ENCODE measurements at regions not wholly inside any gene's neighbourhood (a gene's known extent, or its start where the extent isn't known, plus 50 kb on each side); places are given as distances from the start of the nearest gene placed in this dataset.

GRCh38 chr3:31035681-31036080 lies 141.2 kb upstream of the GADL1 start:
- Histone ChIP-seq H3K9me3 (no peaks in the 10 kb centered on the region), H3K27me3 (no peaks in the 10 kb centered on the region), H3K9ac (ENCODE audit: low read depth in 2 of 2, low read length in 2 of 2) (no peak overlapping the region), H3K4me1 (no peaks in the 10 kb centered on the region), H3K4me3 (no peak overlapping the region), H3K27ac (no peak overlapping the region), H3K36me3 (no peaks in the 10 kb centered on the region)
- intact Hi-C loops (cut with DNase I) = no loop called here
- DNase-seq = no peak
- TF ChIP-seq CTCF (IDR thresholded peaks at IDR 0.05) = no peak

DNA sequence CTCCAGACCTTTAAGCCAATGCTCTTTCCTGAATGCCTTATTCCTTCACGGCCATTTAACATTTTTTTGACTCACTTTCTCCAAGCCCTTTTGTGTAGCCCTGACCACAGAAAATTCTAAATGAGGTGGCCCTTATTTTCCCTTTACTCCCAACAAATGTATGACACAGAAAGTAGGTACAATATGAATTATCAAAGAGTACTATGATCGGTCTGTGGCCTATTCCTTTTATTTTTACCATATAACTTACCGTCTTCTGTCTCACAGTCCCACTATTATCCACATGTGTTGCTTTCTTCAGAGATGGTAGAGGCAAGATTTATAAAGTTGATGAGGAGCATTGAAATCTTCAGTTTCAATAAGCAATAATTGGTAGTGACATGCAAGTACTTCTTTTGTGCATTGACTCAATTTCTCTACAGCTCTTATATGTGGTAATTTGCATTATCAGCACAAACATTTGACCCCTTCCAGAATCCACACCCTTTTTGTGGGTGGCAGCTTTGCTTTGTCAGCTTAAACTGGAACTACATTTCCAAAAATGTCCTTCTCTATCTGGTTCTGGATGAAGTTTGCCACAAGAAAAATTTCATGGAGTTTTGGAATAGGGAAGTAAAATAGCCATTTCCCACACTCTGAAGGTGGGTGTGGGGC lies 143.8 kb upstream of the GADL1 start:
- H3K27me3 ChIP-seq = no peaks in the 10 kb centered on the region
- no peak for DNase-seq
- H3K4me1 ChIP-seq = no peaks in the 10 kb centered on the region
- intact Hi-C loops (cut with DNase I) = no loop called here
- H3K9me3 ChIP-seq = no peaks in the 10 kb centered on the region
- no peak for TF ChIP-seq CTCF (IDR thresholded peaks at IDR 0.05)
- H3K4me3 ChIP-seq = no peak overlapping the region
- H3K27ac ChIP-seq = no peak overlapping the region
- H3K36me3 ChIP-seq = no peaks in the 10 kb centered on the region
- H3K9ac ChIP-seq (ENCODE audit: low read depth in 2 of 2, low read length in 2 of 2) = no peak overlapping the region

- Histone ChIP-seq H3K27me3 (no peaks in the 10 kb centered on the region), H3K27ac (no peak overlapping the region), H3K4me3 (no peak overlapping the region), H3K9ac (ENCODE audit: low read depth in 2 of 2, low read length in 2 of 2) (no peak overlapping the region), H3K36me3 (no peaks in the 10 kb centered on the region), H3K4me1 (no peaks in the 10 kb centered on the region), H3K9me3 (no peaks in the 10 kb centered on the region)
- TF ChIP-seq CTCF (IDR thresholded peaks at IDR 0.05) = no peak
- intact Hi-C loops (cut with DNase I) = no loop called here
- no peak for DNase-seq
These were observed 144.7 kb upstream of the GADL1 start for GRCh38 chr3:31039145-31039544.

- intact Hi-C loops (cut with DNase I) = no loop called here
- TF ChIP-seq CTCF (IDR thresholded peaks at IDR 0.05) = no peak
- Histone ChIP-seq H3K4me3 (no peak overlapping the region), H3K36me3 (no peaks in the 10 kb centered on the region), H3K9ac (ENCODE audit: low read depth in 2 of 2, low read length in 2 of 2) (no peak overlapping the region), H3K27me3 (no peaks in the 10 kb centered on the region), H3K27ac (no peak overlapping the region), H3K4me1 (no peaks in the 10 kb centered on the region), H3K9me3 (no peaks in the 10 kb centered on the region)
- DNase-seq = no peak
These were observed 146.9 kb upstream of the GADL1 start for GRCh38 chr3:31041161-31041978.

DNA sequence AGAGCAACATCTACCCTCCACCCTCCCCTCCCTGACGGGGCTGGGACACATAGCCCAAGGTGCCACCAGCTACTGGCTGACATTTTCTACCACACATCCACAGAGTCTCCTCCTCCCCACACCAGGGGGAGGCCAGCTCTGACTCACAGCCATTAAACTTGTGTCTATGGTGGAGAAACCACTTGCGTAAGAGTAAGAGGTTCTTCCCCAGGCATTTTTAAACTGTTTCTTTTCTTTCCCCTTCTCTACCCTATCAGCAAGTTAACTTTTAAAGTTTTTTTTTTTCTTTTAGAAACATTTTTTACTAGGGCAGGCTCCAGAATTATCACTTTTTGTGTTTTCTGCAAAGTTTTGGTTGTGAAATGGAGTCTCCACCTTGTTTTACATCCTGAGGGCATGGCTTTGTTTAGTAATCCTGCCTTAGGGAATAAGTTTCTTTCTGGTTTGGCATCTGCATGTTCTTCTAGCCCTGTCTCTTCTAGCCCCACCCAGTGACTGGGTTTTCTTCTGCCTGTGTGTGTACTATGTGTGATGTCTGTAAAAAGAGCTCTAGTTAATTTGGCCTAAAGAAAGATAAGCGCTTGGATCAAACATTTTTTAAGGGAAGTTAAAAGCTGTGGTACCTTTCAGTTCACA lies 148.8 kb upstream of the GADL1 start:
- no peak for DNase-seq
- H3K4me3 ChIP-seq = no peak overlapping the region
- H3K27me3 ChIP-seq = no peaks in the 10 kb centered on the region
- H3K36me3 ChIP-seq = no peaks in the 10 kb centered on the region
- H3K4me1 ChIP-seq = no peaks in the 10 kb centered on the region
- intact Hi-C loops (cut with DNase I) = no loop called here
- H3K9ac ChIP-seq (ENCODE audit: low read depth in 2 of 2, low read length in 2 of 2) = no peak overlapping the region
- no peaks in the 10 kb centered on the region for H3K9me3 ChIP-seq
- TF ChIP-seq CTCF (IDR thresholded peaks at IDR 0.05) = no peak
- no peak overlapping the region for H3K27ac ChIP-seq
